ENCODE measurements at regions not wholly inside any gene's neighbourhood (a gene's known extent, or its start where the extent isn't known, plus 50 kb on each side); places are given as distances from the start of the nearest gene placed in this dataset.

GRCh38 chr15:98556321-98556720, 92.0 kb upstream of the IGF1R start:
- H3K27ac ChIP-seq = no peak overlapping the region

GRCh38 chr15:98560338-98560737, 88.0 kb upstream of the IGF1R start:
- Histone ChIP-seq H3K9me3 (no peaks in the 10 kb centered on the region), H3K4me1 (no peaks in the 10 kb centered on the region), H3K4me3 (no peak overlapping the region), H3K36me3 (no peaks in the 10 kb centered on the region), H3K27me3 (no peaks in the 10 kb centered on the region), H3K27ac (no peak overlapping the region)
- DNase-seq = no peak
- TF ChIP-seq, protein P1, sequence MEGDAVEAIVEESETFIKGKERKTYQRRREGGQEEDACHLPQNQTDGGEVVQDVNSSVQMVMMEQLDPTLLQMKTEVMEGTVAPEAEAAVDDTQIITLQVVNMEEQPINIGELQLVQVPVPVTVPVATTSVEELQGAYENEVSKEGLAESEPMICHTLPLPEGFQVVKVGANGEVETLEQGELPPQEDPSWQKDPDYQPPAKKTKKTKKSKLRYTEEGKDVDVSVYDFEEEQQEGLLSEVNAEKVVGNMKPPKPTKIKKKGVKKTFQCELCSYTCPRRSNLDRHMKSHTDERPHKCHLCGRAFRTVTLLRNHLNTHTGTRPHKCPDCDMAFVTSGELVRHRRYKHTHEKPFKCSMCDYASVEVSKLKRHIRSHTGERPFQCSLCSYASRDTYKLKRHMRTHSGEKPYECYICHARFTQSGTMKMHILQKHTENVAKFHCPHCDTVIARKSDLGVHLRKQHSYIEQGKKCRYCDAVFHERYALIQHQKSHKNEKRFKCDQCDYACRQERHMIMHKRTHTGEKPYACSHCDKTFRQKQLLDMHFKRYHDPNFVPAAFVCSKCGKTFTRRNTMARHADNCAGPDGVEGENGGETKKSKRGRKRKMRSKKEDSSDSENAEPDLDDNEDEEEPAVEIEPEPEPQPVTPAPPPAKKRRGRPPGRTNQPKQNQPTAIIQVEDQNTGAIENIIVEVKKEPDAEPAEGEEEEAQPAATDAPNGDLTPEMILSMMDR (IDR thresholded peaks at IDR 0.05) = no peak
- no peak for TF ChIP-seq POLR2A (IDR thresholded peaks at IDR 0.05)

More at GRCh38 chr15:98556321-98556720, 92.0 kb upstream of the IGF1R start:
- no peaks in the 10 kb centered on the region for H3K9me3 ChIP-seq
- TF ChIP-seq, protein P1 (IDR thresholded peaks at IDR 0.05) = no peak
- TF ChIP-seq POLR2A (IDR thresholded peaks at IDR 0.05) = no peak
- H3K4me3 ChIP-seq = no peak overlapping the region
- DNase-seq = no peak
- H3K4me1 ChIP-seq = no peaks in the 10 kb centered on the region
- no peaks in the 10 kb centered on the region for H3K27me3 ChIP-seq
- no peaks in the 10 kb centered on the region for H3K36me3 ChIP-seq

- Histone ChIP-seq H3K9me3 (no peaks in the 10 kb centered on the region), H3K27ac (no peak overlapping the region), H3K27me3 (no peaks in the 10 kb centered on the region), H3K4me1 (no peaks in the 10 kb centered on the region), H3K36me3 (no peaks in the 10 kb centered on the region), H3K4me3 (no peak overlapping the region)
- no peak for DNase-seq
- TF ChIP-seq, protein P1 (IDR thresholded peaks at IDR 0.05) = no peak
- no peak for TF ChIP-seq POLR2A (IDR thresholded peaks at IDR 0.05)
Observed at GRCh38 chr15:98561169-98561941, 87.0 kb upstream of the IGF1R start.

DNA sequence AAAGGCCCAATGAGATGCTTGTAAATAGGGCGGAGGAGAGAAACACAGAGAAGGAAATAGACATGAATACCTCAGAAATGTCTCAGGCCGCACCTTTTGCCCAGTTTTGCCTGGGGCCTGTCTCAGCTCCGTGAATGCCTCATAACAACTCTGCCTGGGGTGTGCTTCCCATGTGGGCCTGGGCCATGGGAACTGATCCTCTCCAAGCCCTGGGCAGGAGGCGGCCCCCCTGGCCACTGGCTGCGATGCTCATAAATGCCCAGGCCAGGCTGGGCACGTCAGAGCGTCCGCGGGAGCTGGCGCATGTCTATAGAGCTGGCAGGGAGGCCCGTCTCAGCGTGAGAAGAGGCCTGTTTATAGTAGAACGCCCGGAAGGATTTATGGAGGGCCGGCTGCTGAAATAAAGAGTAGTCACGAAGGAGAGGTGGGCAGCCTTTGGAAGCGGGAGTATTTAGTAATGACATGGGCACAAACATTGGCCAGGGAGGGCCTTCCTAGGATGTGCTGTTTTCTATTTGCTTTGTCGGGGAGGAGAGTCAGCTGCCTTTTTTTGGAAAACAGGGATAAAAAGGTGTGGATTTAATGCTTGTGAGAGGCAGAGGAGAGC, 85.9 kb upstream of the IGF1R start:
- no peaks in the 10 kb centered on the region for H3K9me3 ChIP-seq
- no peak for DNase-seq
- TF ChIP-seq POLR2A (IDR thresholded peaks at IDR 0.05) = no peak
- TF ChIP-seq, protein P1 (IDR thresholded peaks at IDR 0.05) = no peak
- H3K27me3 ChIP-seq = no peaks in the 10 kb centered on the region
- no peak overlapping the region for H3K27ac ChIP-seq
- no peaks in the 10 kb centered on the region for H3K36me3 ChIP-seq
- H3K4me1 ChIP-seq = no peaks in the 10 kb centered on the region
- no peak overlapping the region for H3K4me3 ChIP-seq

- no peak for DNase-seq
- Histone ChIP-seq H3K4me3 (no peak overlapping the region), H3K36me3 (no peaks in the 10 kb centered on the region), H3K9me3 (no peaks in the 10 kb centered on the region), H3K27ac (no peak overlapping the region), H3K4me1 (no peaks in the 10 kb centered on the region), H3K27me3 (no peaks in the 10 kb centered on the region)
- TF ChIP-seq, protein P1 (IDR thresholded peaks at IDR 0.05) = no peak
- TF ChIP-seq POLR2A (IDR thresholded peaks at IDR 0.05) = no peak
Observed at GRCh38 chr15:98565566-98565965, 82.8 kb upstream of the IGF1R start.
